ENCODE measurements at regions not wholly inside any gene's neighbourhood (a gene's known extent, or its start where the extent isn't known, plus 50 kb on each side); places are given as distances from the start of the nearest gene placed in this dataset.

DNA sequence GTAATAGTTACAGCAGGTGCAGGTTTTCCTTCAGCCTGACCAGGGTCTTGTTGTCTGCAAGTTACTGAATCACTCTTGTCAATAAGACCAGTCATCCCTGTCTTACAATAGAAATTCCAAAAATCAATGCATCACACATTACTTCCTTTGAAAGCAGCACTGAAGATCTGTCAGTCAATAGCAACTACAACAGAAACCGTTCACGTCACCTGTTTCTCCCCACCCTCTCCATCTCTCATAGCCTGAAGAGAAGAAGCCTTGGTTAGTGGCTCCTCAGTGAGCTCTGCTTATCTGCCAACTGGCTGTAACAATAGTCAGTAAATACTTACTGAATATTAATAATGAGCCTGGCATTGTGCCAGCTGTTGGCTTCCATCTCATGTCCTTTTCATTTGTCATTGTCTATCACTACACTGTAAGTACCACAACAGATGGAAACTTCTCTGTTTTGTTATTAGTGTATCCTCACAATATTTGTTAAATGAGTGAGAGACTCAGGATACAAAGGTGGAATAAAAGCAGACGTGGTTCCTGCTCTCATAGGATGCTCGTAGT, 195.2 kb downstream of the S1PR1 start:
- TF ChIP-seq CTCF (IDR thresholded peaks at IDR 0.05; ENCODE audit: extremely low read depth in 1 of 2, insufficient read depth in 1 of 2, low read depth in 1 of 2, low read length in 2 of 2) (no peak), POLR2A (IDR thresholded peaks at IDR 0.05; ENCODE audit: low read depth, low read length) (no peak), JUN (IDR thresholded peaks at IDR 0.05; ENCODE audit: borderline replicate concordance, insufficient read depth, insufficient read length, low read depth) (no peak), EZH2 (IDR thresholded peaks at IDR 0.05; ENCODE audit: borderline replicate concordance, low read depth, low read length, severe bottlenecking) (no peak), POLR2AphosphoS5 (IDR thresholded peaks at IDR 0.05; ENCODE audit: insufficient read depth, low read depth, low read length) (no peak), GATA2 (IDR thresholded peaks at IDR 0.05; ENCODE audit: insufficient read depth, insufficient read length, low read depth, low read length) (no peak)
- TF ChIP-seq, protein P1, sequence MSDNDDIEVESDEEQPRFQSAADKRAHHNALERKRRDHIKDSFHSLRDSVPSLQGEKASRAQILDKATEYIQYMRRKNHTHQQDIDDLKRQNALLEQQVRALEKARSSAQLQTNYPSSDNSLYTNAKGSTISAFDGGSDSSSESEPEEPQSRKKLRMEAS (IDR thresholded peaks at IDR 0.05; ENCODE audit: insufficient read depth, insufficient read length), result no peak
